ENCODE measurements at regions not wholly inside any gene's neighbourhood (a gene's known extent, or its start where the extent isn't known, plus 50 kb on each side); places are given as distances from the start of the nearest gene placed in this dataset.

- H3K9me3 ChIP-seq (ENCODE audit: control insufficient read depth in 1 of 2, low read length in 2 of 2), result no peaks in the 10 kb centered on the region
- peaks cover 6% of the 10 kb centered on the region for H3K27me3 ChIP-seq (ENCODE audit: low read depth, low read length)
- no peak overlapping the region for H3K4me3 ChIP-seq (ENCODE audit: low read depth in 1 of 2, low read length in 2 of 2)
- H3K36me3 ChIP-seq (ENCODE audit: control insufficient read depth in 1 of 2, insufficient read depth in 2 of 2, low read length in 2 of 2), result peaks cover 0 to 7% of the 10 kb centered on the region in 2 donors
- peaks cover 0 to 18% of the 10 kb centered on the region in 2 donors for H3K4me1 ChIP-seq (ENCODE audit: control insufficient read depth in 1 of 2, insufficient read depth in 2 of 2, low read length in 2 of 2)
- H3K27ac ChIP-seq (ENCODE audit: low read length), result no peak overlapping the region
These were observed 132.0 kb downstream of the RBFOX3 start for GRCh38 chr17:79478841-79479240.

- peaks cover 6% of the 10 kb centered on the region for H3K27me3 ChIP-seq (ENCODE audit: low read depth, low read length)
- H3K36me3 ChIP-seq (ENCODE audit: control insufficient read depth in 1 of 2, insufficient read depth in 2 of 2, low read length in 2 of 2), result peaks cover 0 to 7% of the 10 kb centered on the region in 2 donors
These were observed 132.8 kb downstream of the RBFOX3 start for GRCh38 chr17:79478051-79478461.

GRCh38 chr17:79476074-79476652 lies 134.7 kb downstream of the RBFOX3 start:
- Histone ChIP-seq H3K27me3 (ENCODE audit: low read depth, low read length) (peaks cover 6% of the 10 kb centered on the region), H3K4me1 (ENCODE audit: control insufficient read depth in 1 of 2, insufficient read depth in 2 of 2, low read length in 2 of 2) (peaks cover 0 to 18% of the 10 kb centered on the region in 2 donors), H3K27ac (ENCODE audit: low read length) (no peak overlapping the region), H3K36me3 (ENCODE audit: control insufficient read depth in 1 of 2, insufficient read depth in 2 of 2, low read length in 2 of 2) (peaks cover 0 to 4% of the 10 kb centered on the region in 2 donors), H3K9me3 (ENCODE audit: control insufficient read depth in 1 of 2, low read length in 2 of 2) (no peaks in the 10 kb centered on the region), H3K4me3 (ENCODE audit: low read depth in 1 of 2, low read length in 2 of 2) (no peak overlapping the region)

More at GRCh38 chr17:79478051-79478461, 132.8 kb downstream of the RBFOX3 start:
- H3K4me1 ChIP-seq (ENCODE audit: control insufficient read depth in 1 of 2, insufficient read depth in 2 of 2, low read length in 2 of 2), result peaks cover 0 to 18% of the 10 kb centered on the region in 2 donors
- H3K27ac ChIP-seq (ENCODE audit: low read length), result no peak overlapping the region
- no peaks in the 10 kb centered on the region for H3K9me3 ChIP-seq (ENCODE audit: control insufficient read depth in 1 of 2, low read length in 2 of 2)
- H3K4me3 ChIP-seq (ENCODE audit: low read depth in 1 of 2, low read length in 2 of 2), result no peak overlapping the region

- H3K4me3 ChIP-seq (ENCODE audit: low read depth in 1 of 2, low read length in 2 of 2), result no peak overlapping the region
- no peaks in the 10 kb centered on the region for H3K9me3 ChIP-seq (ENCODE audit: control insufficient read depth in 1 of 2, low read length in 2 of 2)
- H3K36me3 ChIP-seq (ENCODE audit: control insufficient read depth in 1 of 2, insufficient read depth in 2 of 2, low read length in 2 of 2), result peaks cover 0 to 4% of the 10 kb centered on the region in 2 donors
- H3K27me3 ChIP-seq (ENCODE audit: low read depth, low read length), result peaks cover 6% of the 10 kb centered on the region
- H3K27ac ChIP-seq (ENCODE audit: low read length), result no peak overlapping the region
- peaks cover 0 to 15% of the 10 kb centered on the region in 2 donors for H3K4me1 ChIP-seq (ENCODE audit: control insufficient read depth in 1 of 2, insufficient read depth in 2 of 2, low read length in 2 of 2)
These were observed 136.9 kb downstream of the RBFOX3 start for GRCh38 chr17:79473876-79474440.

- no peaks in the 10 kb centered on the region for H3K9me3 ChIP-seq (ENCODE audit: control insufficient read depth in 1 of 2, low read length in 2 of 2)
- H3K4me3 ChIP-seq (ENCODE audit: low read depth in 1 of 2, low read length in 2 of 2), result no peak overlapping the region
- peaks cover 0 to 9% of the 10 kb centered on the region in 2 donors for H3K4me1 ChIP-seq (ENCODE audit: control insufficient read depth in 1 of 2, insufficient read depth in 2 of 2, low read length in 2 of 2)
- H3K36me3 ChIP-seq (ENCODE audit: control insufficient read depth in 1 of 2, insufficient read depth in 2 of 2, low read length in 2 of 2), result peaks cover 0 to 4% of the 10 kb centered on the region in 2 donors
- peaks cover 6% of the 10 kb centered on the region for H3K27me3 ChIP-seq (ENCODE audit: low read depth, low read length)
- H3K27ac ChIP-seq (ENCODE audit: low read length), result no peak overlapping the region
These were observed 137.6 kb downstream of the RBFOX3 start for GRCh38 chr17:79473111-79473875.

- Histone ChIP-seq H3K27me3 (ENCODE audit: low read depth, low read length) (no peaks in the 10 kb centered on the region), H3K4me3 (ENCODE audit: low read depth in 1 of 2, low read length in 2 of 2) (no peak overlapping the region), H3K4me1 (ENCODE audit: control insufficient read depth in 1 of 2, insufficient read depth in 2 of 2, low read length in 2 of 2) (no peaks in the 10 kb centered on the region), H3K36me3 (ENCODE audit: control insufficient read depth in 1 of 2, insufficient read depth in 2 of 2, low read length in 2 of 2) (peaks cover 0 to 4% of the 10 kb centered on the region in 2 donors), H3K9me3 (ENCODE audit: control insufficient read depth in 1 of 2, low read length in 2 of 2) (no peaks in the 10 kb centered on the region), H3K27ac (ENCODE audit: low read length) (no peak overlapping the region)
These were observed 140.1 kb downstream of the RBFOX3 start for GRCh38 chr17:79470754-79471153.

- Histone ChIP-seq H3K27me3 (ENCODE audit: low read depth, low read length) (no peaks in the 10 kb centered on the region), H3K27ac (ENCODE audit: low read length) (no peak overlapping the region)
These were observed 141.2 kb downstream of the RBFOX3 start for GRCh38 chr17:79469646-79470045.

GRCh38 chr17:79468183-79468944 lies 142.5 kb downstream of the RBFOX3 start:
- Histone ChIP-seq H3K9me3 (ENCODE audit: control insufficient read depth in 1 of 2, low read length in 2 of 2) (no peaks in the 10 kb centered on the region), H3K36me3 (ENCODE audit: control insufficient read depth in 1 of 2, insufficient read depth in 2 of 2, low read length in 2 of 2) (no peaks in the 10 kb centered on the region), H3K4me1 (ENCODE audit: control insufficient read depth in 1 of 2, insufficient read depth in 2 of 2, low read length in 2 of 2) (peaks cover 0 to 4% of the 10 kb centered on the region in 2 donors), H3K4me3 (ENCODE audit: low read depth in 1 of 2, low read length in 2 of 2) (no peak overlapping the region), H3K27ac (ENCODE audit: low read length) (no peak overlapping the region), H3K27me3 (ENCODE audit: low read depth, low read length) (no peaks in the 10 kb centered on the region)

More at GRCh38 chr17:79469646-79470045, 141.2 kb downstream of the RBFOX3 start:
- H3K4me1 ChIP-seq (ENCODE audit: control insufficient read depth in 1 of 2, insufficient read depth in 2 of 2, low read length in 2 of 2), result peaks cover 0 to 3% of the 10 kb centered on the region in 2 donors
- H3K9me3 ChIP-seq (ENCODE audit: control insufficient read depth in 1 of 2, low read length in 2 of 2), result no peaks in the 10 kb centered on the region
- no peak overlapping the region for H3K4me3 ChIP-seq (ENCODE audit: low read depth in 1 of 2, low read length in 2 of 2)
- no peaks in the 10 kb centered on the region for H3K36me3 ChIP-seq (ENCODE audit: control insufficient read depth in 1 of 2, insufficient read depth in 2 of 2, low read length in 2 of 2)

GRCh38 chr17:79466562-79467350 lies 144.1 kb downstream of the RBFOX3 start:
- no peak overlapping the region for H3K4me3 ChIP-seq (ENCODE audit: low read depth in 1 of 2, low read length in 2 of 2)
- H3K27me3 ChIP-seq (ENCODE audit: low read depth, low read length), result no peaks in the 10 kb centered on the region
- H3K36me3 ChIP-seq (ENCODE audit: control insufficient read depth in 1 of 2, insufficient read depth in 2 of 2, low read length in 2 of 2), result no peaks in the 10 kb centered on the region
- H3K27ac ChIP-seq (ENCODE audit: low read length), result no peak overlapping the region
- peaks cover 0 to 4% of the 10 kb centered on the region in 2 donors for H3K4me1 ChIP-seq (ENCODE audit: control insufficient read depth in 1 of 2, insufficient read depth in 2 of 2, low read length in 2 of 2)
- no peaks in the 10 kb centered on the region for H3K9me3 ChIP-seq (ENCODE audit: control insufficient read depth in 1 of 2, low read length in 2 of 2)

- Histone ChIP-seq H3K36me3 (ENCODE audit: control insufficient read depth in 1 of 2, insufficient read depth in 2 of 2, low read length in 2 of 2) (no peaks in the 10 kb centered on the region), H3K9me3 (ENCODE audit: control insufficient read depth in 1 of 2, low read length in 2 of 2) (no peaks in the 10 kb centered on the region), H3K4me1 (ENCODE audit: control insufficient read depth in 1 of 2, insufficient read depth in 2 of 2, low read length in 2 of 2) (peaks cover 0 to 4% of the 10 kb centered on the region in 2 donors), H3K4me3 (ENCODE audit: low read depth in 1 of 2, low read length in 2 of 2) (no peak overlapping the region), H3K27me3 (ENCODE audit: low read depth, low read length) (no peaks in the 10 kb centered on the region), H3K27ac (ENCODE audit: low read length) (no peak overlapping the region)
These were observed 145.2 kb downstream of the RBFOX3 start for GRCh38 chr17:79465681-79466025.

All from muscle layer of duodenum (tissue), 2 donors.